Endodermal cell (in vitro differentiated cells): ENCODE measurements at regions not wholly inside any gene's neighbourhood (a gene's known extent, or its start where the extent isn't known, plus 50 kb on each side); places are given as distances from the start of the nearest gene placed in this dataset.

ENCODE experiments used
- DNase-seq: peaks from one replicate; pipeline ENCODE4 v3.0.0-alpha.2; 2017
- H3K27ac ChIP-seq: 2 replicates; pipeline ENCODE4 v1.5.1; 2013; ENCODE audit warnings: mild to moderate bottlenecking, low read depth, low read length, moderate library complexity
- H3K27me3 ChIP-seq: 2 replicates; pipeline ENCODE4 v1.6.1; 2013; ENCODE audit warnings: mild to moderate bottlenecking, low read length, moderate library complexity; ENCODE audit not compliant: insufficient read depth, control insufficient read depth, poor library complexity, severe bottlenecking
- H3K36me3 ChIP-seq: 2 replicates; pipeline ENCODE4 v1.7.0; 2013; ENCODE audit warnings: mild to moderate bottlenecking, low read length, moderate library complexity; ENCODE audit not compliant: control insufficient read depth, insufficient read depth
- H3K4me1 ChIP-seq: one replicate; pipeline ENCODE4 v1.7.0; 2013; ENCODE audit warnings: low read length; ENCODE audit not compliant: control insufficient read depth, insufficient read depth
- H3K4me3 ChIP-seq: 2 replicates; pipeline ENCODE4 v1.5.1; 2013; ENCODE audit warnings: mild to moderate bottlenecking, low read length, moderate library complexity
- H3K9ac ChIP-seq: 2 replicates; pipeline ENCODE4 v1.6.1; 2013; ENCODE audit warnings: mild to moderate bottlenecking, low read length, moderate library complexity; ENCODE audit not compliant: poor library complexity, severe bottlenecking; ENCODE audit errors: extremely low read depth
- H3K9me3 ChIP-seq: 2 replicates; pipeline ENCODE4 v1.6.1; 2013; ENCODE audit warnings: mild to moderate bottlenecking, low read length, moderate library complexity; ENCODE audit not compliant: control insufficient read depth
- H3K27ac Mint-ChIP-seq: 2 replicates; pipeline ENCODE4 v1.8.0; 2020; ENCODE audit warnings: mixed read lengths
- H3K27me3 Mint-ChIP-seq: 2 replicates; pipeline ENCODE4 v1.8.0; 2021; ENCODE audit warnings: mild to moderate bottlenecking, mixed read lengths; ENCODE audit not compliant: insufficient read depth
- H3K36me3 Mint-ChIP-seq: 2 replicates; pipeline ENCODE4 v1.8.0; 2020; ENCODE audit warnings: low read depth, mixed read lengths
- H3K4me1 Mint-ChIP-seq: 2 replicates; pipeline ENCODE4 v1.8.0; 2020; ENCODE audit warnings: mixed read lengths
- H3K4me3 Mint-ChIP-seq: 2 replicates; pipeline ENCODE4 v1.8.0; 2020; ENCODE audit warnings: mild to moderate bottlenecking, moderate library complexity, mixed read lengths
- H3K9me3 Mint-ChIP-seq: 2 replicates; pipeline ENCODE4 v1.8.0; 2020; ENCODE audit warnings: mild to moderate bottlenecking, mixed read lengths
- CTCF ChIP-seq: fragments of 200-600 bp; sonication (generic); conservative IDR thresholded peaks from 2 replicates; pipeline ENCODE4 v1.5.0; 2021; ENCODE audit warnings: antibody characterized with exemption, mild to moderate bottlenecking
- WGBS, 2 experiments: methylation state at CpG; one replicate each; pipeline versions ENCODE4 v1.1.5 to v1.1.7; 2013; ENCODE audit warnings: missing lambda C conversion rate in 2 of 2, mixed read lengths in 1 of 2; ENCODE audit not compliant: insufficient coverage in 1 of 2, insufficient read length in 1 of 2; 5-methylcytosine and 5-hydroxymethylcytosine counted together

GRCh38 chr7:155231941-155232340, 65.7 kb upstream of the INSIG1 start:
- Histone ChIP-seq H3K4me3 (no peak overlapping the region), H3K9me3 (no peaks in the 10 kb centered on the region), H3K36me3 (no peaks in the 10 kb centered on the region), H3K27ac (no peak overlapping the region), H3K9ac (no peak overlapping the region), H3K4me1 (peaks cover 4% of the 10 kb centered on the region), H3K27me3 (no peaks in the 10 kb centered on the region)
- H3K4me1 Mint-ChIP-seq: peaks cover 20% of the 10 kb centered on the region
- DNase-seq: no peak
- H3K36me3 Mint-ChIP-seq: no peaks in the 10 kb centered on the region
- TF ChIP-seq CTCF: no peak
- no peaks in the 10 kb centered on the region for H3K9me3 Mint-ChIP-seq
- H3K27ac Mint-ChIP-seq: no peak overlapping the region
- no peak overlapping the region for H3K4me3 Mint-ChIP-seq
- 92 to 97% methylated on average over 10 to 12 of the region's 12 CpGs for WGBS, 2 experiments
- peaks cover 25% of the 10 kb centered on the region for H3K27me3 Mint-ChIP-seq

GRCh38 chr7:155232911-155233310, 64.8 kb upstream of the INSIG1 start:
- no peak overlapping the region for H3K27ac ChIP-seq
- H3K9me3 ChIP-seq: no peaks in the 10 kb centered on the region
- no peak overlapping the region for H3K4me3 ChIP-seq
- peaks cover 16% of the 10 kb centered on the region for H3K27me3 Mint-ChIP-seq
- no peak overlapping the region for H3K4me3 Mint-ChIP-seq
- H3K9ac ChIP-seq: no peak overlapping the region
- H3K4me1 ChIP-seq: peaks cover 4% of the 10 kb centered on the region
- H3K9me3 Mint-ChIP-seq: peaks cover 6% of the 10 kb centered on the region
- no peak for DNase-seq
- H3K36me3 Mint-ChIP-seq: no peaks in the 10 kb centered on the region
- peaks cover 10% of the 10 kb centered on the region for H3K4me1 Mint-ChIP-seq
- H3K27me3 ChIP-seq: no peaks in the 10 kb centered on the region
- H3K27ac Mint-ChIP-seq: no peak overlapping the region
- WGBS, 2 experiments: 85 to 90% methylated on average over 4 to 12 of the region's 12 CpGs
- no peaks in the 10 kb centered on the region for H3K36me3 ChIP-seq
- TF ChIP-seq CTCF: no peak

GRCh38 chr7:155233311-155234157, 64.1 kb upstream of the INSIG1 start:
- H3K4me3 Mint-ChIP-seq: no peak overlapping the region
- no peak overlapping the region for H3K27ac Mint-ChIP-seq

More at GRCh38 chr7:155233311-155234157, 64.1 kb upstream of the INSIG1 start:
- no peak for DNase-seq
- Histone ChIP-seq H3K4me3 (no peak overlapping the region), H3K27ac (peak overlapping the region; percentile 64), H3K9ac (no peak overlapping the region), H3K27me3 (no peaks in the 10 kb centered on the region), H3K9me3 (no peaks in the 10 kb centered on the region), H3K4me1 (peaks cover under 1% of the 10 kb centered on the region), H3K36me3 (no peaks in the 10 kb centered on the region)
- peaks cover 11% of the 10 kb centered on the region for H3K9me3 Mint-ChIP-seq
- peaks cover 4% of the 10 kb centered on the region for H3K4me1 Mint-ChIP-seq
- peaks cover 10% of the 10 kb centered on the region for H3K27me3 Mint-ChIP-seq
- TF ChIP-seq CTCF: no peak
- WGBS, 2 experiments: 84 to 85% methylated on average over 27 to 28 of the region's 28 CpGs
- H3K36me3 Mint-ChIP-seq: no peaks in the 10 kb centered on the region
